ENCODE measurements at regions not wholly inside any gene's neighbourhood (a gene's known extent, or its start where the extent isn't known, plus 50 kb on each side); places are given as distances from the start of the nearest gene placed in this dataset.
"Not testable (repeated sequence)": the region's sequence is repeated elsewhere in the genome, so short reads cannot be mapped to it uniquely, and the experiment has no call there.

DNA sequence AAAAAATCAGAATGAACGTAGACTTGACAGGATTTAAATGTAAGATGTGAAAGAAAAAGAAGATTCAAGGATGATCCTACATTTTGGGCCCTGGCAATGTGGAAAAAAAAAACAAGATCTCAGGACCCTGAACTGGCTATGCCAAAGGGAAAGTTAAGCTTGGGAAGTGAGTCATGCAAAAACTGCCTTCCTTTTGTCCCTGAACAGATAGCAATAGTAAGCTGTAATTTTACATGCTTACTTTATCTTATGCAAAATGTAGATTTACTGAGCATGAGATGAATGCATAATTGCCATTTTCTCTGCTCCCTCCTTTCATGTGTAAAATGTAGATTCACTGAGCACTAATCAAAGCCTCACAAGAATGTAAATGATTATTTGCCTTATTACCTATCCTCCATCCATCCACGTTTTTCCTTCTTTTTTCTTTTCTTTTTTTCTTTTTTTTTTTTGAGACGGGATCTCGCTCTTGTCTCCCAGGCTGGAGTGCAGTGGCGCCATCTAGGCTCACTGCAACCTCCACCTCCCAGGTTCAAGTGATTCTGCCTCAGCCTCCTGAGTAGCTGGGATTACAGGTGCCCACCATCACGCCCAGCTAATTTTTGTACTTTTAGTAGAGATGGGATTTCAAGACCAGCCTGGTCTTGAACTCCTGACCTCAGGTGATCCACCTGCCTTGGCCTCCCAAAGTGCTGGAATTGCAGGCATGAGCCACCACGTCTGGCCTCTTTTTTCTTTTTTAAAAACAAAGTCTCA lies 122.7 kb upstream of the PARD3 start:
- H3K27me3 ChIP-seq (ENCODE audit: control insufficient read depth, insufficient read depth, low read length); H3K4me1 ChIP-seq (ENCODE audit: control insufficient read depth in 2 of 3, insufficient read depth in 2 of 3, low read depth in 1 of 3, low read length in 3 of 3); H3K4me3 ChIP-seq (ENCODE audit: low read length in 3 of 3); H3K9me3 ChIP-seq (ENCODE audit: control insufficient read depth in 2 of 3, insufficient read depth in 1 of 3, low read length in 3 of 3); H3K27ac ChIP-seq (ENCODE audit: low read depth in 2 of 2, low read length in 2 of 2); FAIRE-seq; H3K36me3 ChIP-seq (ENCODE audit: control insufficient read depth in 2 of 3, insufficient read depth in 3 of 3, low read length in 3 of 3); DNase-seq; H3K9ac ChIP-seq (ENCODE audit: low read length in 3 of 3); intact Hi-C loops (cut with DNase I): not testable (repeated sequence)
- TF ChIP-seq, protein P1, sequence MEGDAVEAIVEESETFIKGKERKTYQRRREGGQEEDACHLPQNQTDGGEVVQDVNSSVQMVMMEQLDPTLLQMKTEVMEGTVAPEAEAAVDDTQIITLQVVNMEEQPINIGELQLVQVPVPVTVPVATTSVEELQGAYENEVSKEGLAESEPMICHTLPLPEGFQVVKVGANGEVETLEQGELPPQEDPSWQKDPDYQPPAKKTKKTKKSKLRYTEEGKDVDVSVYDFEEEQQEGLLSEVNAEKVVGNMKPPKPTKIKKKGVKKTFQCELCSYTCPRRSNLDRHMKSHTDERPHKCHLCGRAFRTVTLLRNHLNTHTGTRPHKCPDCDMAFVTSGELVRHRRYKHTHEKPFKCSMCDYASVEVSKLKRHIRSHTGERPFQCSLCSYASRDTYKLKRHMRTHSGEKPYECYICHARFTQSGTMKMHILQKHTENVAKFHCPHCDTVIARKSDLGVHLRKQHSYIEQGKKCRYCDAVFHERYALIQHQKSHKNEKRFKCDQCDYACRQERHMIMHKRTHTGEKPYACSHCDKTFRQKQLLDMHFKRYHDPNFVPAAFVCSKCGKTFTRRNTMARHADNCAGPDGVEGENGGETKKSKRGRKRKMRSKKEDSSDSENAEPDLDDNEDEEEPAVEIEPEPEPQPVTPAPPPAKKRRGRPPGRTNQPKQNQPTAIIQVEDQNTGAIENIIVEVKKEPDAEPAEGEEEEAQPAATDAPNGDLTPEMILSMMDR (IDR thresholded peaks at IDR 0.05; ENCODE audit: borderline replicate concordance, extremely low read depth, insufficient read depth): peak; percentile 29

DNA sequence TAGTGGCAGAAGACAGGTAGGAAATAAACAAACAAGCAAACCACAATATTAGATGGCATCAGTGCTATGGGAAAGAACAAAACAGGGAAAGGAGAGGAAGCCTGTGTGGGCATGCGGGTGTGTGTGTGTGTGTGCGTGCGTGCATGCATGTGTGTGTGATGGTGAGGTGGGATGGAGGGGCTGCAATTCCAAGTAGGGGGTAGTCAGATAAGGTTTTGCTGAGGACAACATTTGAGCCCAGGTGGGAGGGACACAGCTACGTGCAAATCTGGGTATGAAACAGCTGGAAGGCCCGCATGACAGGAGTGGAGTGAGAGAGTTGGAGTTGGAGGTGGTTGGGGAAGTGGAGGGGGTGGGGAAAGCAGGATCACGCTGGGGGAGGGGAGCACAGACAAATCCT lies 121.0 kb upstream of the PARD3 start:
- no peak for DNase-seq
- FAIRE-seq: no peak
- Histone ChIP-seq H3K9ac (ENCODE audit: low read length in 3 of 3) (no peak overlapping the region), H3K36me3 (ENCODE audit: control insufficient read depth in 2 of 3, insufficient read depth in 3 of 3, low read length in 3 of 3) (no peaks in the 10 kb centered on the region), H3K27me3 (ENCODE audit: control insufficient read depth, insufficient read depth, low read length) (no peaks in the 10 kb centered on the region), H3K9me3 (ENCODE audit: control insufficient read depth in 2 of 3, insufficient read depth in 1 of 3, low read length in 3 of 3) (no peaks in the 10 kb centered on the region), H3K4me3 (ENCODE audit: low read length in 3 of 3) (no peak overlapping the region), H3K4me1 (ENCODE audit: control insufficient read depth in 2 of 3, insufficient read depth in 2 of 3, low read depth in 1 of 3, low read length in 3 of 3) (no peaks in the 10 kb centered on the region), H3K27ac (ENCODE audit: low read depth in 2 of 2, low read length in 2 of 2) (no peak overlapping the region)
- intact Hi-C loops (cut with DNase I): no loop called here
- TF ChIP-seq, protein P1 (IDR thresholded peaks at IDR 0.05; ENCODE audit: borderline replicate concordance, extremely low read depth, insufficient read depth): no peak

- intact Hi-C loops (cut with DNase I): no loop called here
- Histone ChIP-seq H3K9me3 (ENCODE audit: control insufficient read depth in 2 of 3, insufficient read depth in 1 of 3, low read length in 3 of 3) (no peaks in the 10 kb centered on the region), H3K36me3 (ENCODE audit: control insufficient read depth in 2 of 3, insufficient read depth in 3 of 3, low read length in 3 of 3) (no peaks in the 10 kb centered on the region), H3K9ac (ENCODE audit: low read length in 3 of 3) (no peak overlapping the region), H3K27me3 (ENCODE audit: control insufficient read depth, insufficient read depth, low read length) (no peaks in the 10 kb centered on the region), H3K27ac (ENCODE audit: low read depth in 2 of 2, low read length in 2 of 2) (no peak overlapping the region), H3K4me1 (ENCODE audit: control insufficient read depth in 2 of 3, insufficient read depth in 2 of 3, low read depth in 1 of 3, low read length in 3 of 3) (no peaks in the 10 kb centered on the region), H3K4me3 (ENCODE audit: low read length in 3 of 3) (no peak overlapping the region)
- TF ChIP-seq, protein P1 (IDR thresholded peaks at IDR 0.05; ENCODE audit: borderline replicate concordance, extremely low read depth, insufficient read depth): no peak
- FAIRE-seq (no peak), DNase-seq (peak in 1 of 5 donors; percentile 90)
Measured at GRCh38 chr10:34933676-34934075, 118.6 kb upstream of the PARD3 start.

GRCh38 chr10:34932235-34932634 lies 117.1 kb upstream of the PARD3 start:
- TF ChIP-seq, protein P1 (IDR thresholded peaks at IDR 0.05; ENCODE audit: borderline replicate concordance, extremely low read depth, insufficient read depth): no peak

More at GRCh38 chr10:34932235-34932634, 117.1 kb upstream of the PARD3 start:
- H3K9ac ChIP-seq (ENCODE audit: low read length in 3 of 3): no peak overlapping the region
- no peak overlapping the region for H3K27ac ChIP-seq (ENCODE audit: low read depth in 2 of 2, low read length in 2 of 2)
- H3K4me3 ChIP-seq (ENCODE audit: low read length in 3 of 3): no peak overlapping the region
- intact Hi-C loops (cut with DNase I): no loop called here
- H3K9me3 ChIP-seq (ENCODE audit: control insufficient read depth in 2 of 3, insufficient read depth in 1 of 3, low read length in 3 of 3): no peaks in the 10 kb centered on the region
- no peaks in the 10 kb centered on the region for H3K27me3 ChIP-seq (ENCODE audit: control insufficient read depth, insufficient read depth, low read length)
- DNase-seq (no peak), FAIRE-seq (no peak)
- H3K4me1 ChIP-seq (ENCODE audit: control insufficient read depth in 2 of 3, insufficient read depth in 2 of 3, low read depth in 1 of 3, low read length in 3 of 3): no peaks in the 10 kb centered on the region
- no peaks in the 10 kb centered on the region for H3K36me3 ChIP-seq (ENCODE audit: control insufficient read depth in 2 of 3, insufficient read depth in 3 of 3, low read length in 3 of 3)
